NCI-H446 treated with DMSO at 0.1 percent for 48 hours (cell line): ENCODE measurements at regions not wholly inside any gene's neighbourhood (a gene's known extent, or its start where the extent isn't known, plus 50 kb on each side); places are given as distances from the start of the nearest gene placed in this dataset.

Source experiments
- DNase-seq: peaks from one replicate; lab custom pipeline; 2025; lab: John Stamatoyannopoulos, UW

GRCh38 chr4:180052629-180053028 lies 2190.6 kb upstream of the TENM3 start:
- DNase-seq: no peak

GRCh38 chr4:180054291-180054690 lies 2188.9 kb upstream of the TENM3 start:
- DNase-seq: no peak

GRCh38 chr4:180057299-180057721 lies 2185.9 kb upstream of the TENM3 start:
- no peak for DNase-seq

- DNase-seq: no peak
Observed at GRCh38 chr4:180057891-180058671, 2185.1 kb upstream of the TENM3 start.

GRCh38 chr4:180058691-180059215 lies 2184.4 kb upstream of the TENM3 start:
- no peak for DNase-seq

GRCh38 chr4:180059216-180059881 lies 2183.9 kb upstream of the TENM3 start:
- DNase-seq: no peak

- DNase-seq: no peak
Observed at GRCh38 chr4:180060159-180060889, 2182.9 kb upstream of the TENM3 start.

- no peak for DNase-seq
Observed at GRCh38 chr4:180081072-180081471, 2162.1 kb upstream of the TENM3 start.

GRCh38 chr4:180084561-180084960 lies 2158.6 kb upstream of the TENM3 start:
- DNase-seq: no peak

- DNase-seq: no peak
Observed at GRCh38 chr4:180086480-180087190, 2156.6 kb upstream of the TENM3 start.

- no peak for DNase-seq
Observed at GRCh38 chr4:180098586-180098985, 2144.6 kb upstream of the TENM3 start.

GRCh38 chr4:180099957-180100356 lies 2143.2 kb upstream of the TENM3 start:
- no peak for DNase-seq

GRCh38 chr4:180100433-180101344 lies 2142.5 kb upstream of the TENM3 start:
- no peak for DNase-seq

- DNase-seq: no peak
Observed at GRCh38 chr4:180101348-180102083, 2141.7 kb upstream of the TENM3 start.

GRCh38 chr4:180103794-180104193 lies 2139.4 kb upstream of the TENM3 start:
- no peak for DNase-seq

GRCh38 chr4:180105362-180105761 lies 2137.8 kb upstream of the TENM3 start:
- no peak for DNase-seq

GRCh38 chr4:180106122-180106521 lies 2137.1 kb upstream of the TENM3 start:
- DNase-seq: no peak

- no peak for DNase-seq
Observed at GRCh38 chr4:180106997-180107396, 2136.2 kb upstream of the TENM3 start.

- no peak for DNase-seq
Observed at GRCh38 chr4:180116840-180117239, 2126.4 kb upstream of the TENM3 start.

- DNase-seq: no peak
Observed at GRCh38 chr4:180120068-180120467, 2123.1 kb upstream of the TENM3 start.
